H1 (cell line): ENCODE measurements at regions not wholly inside any gene's neighbourhood (a gene's known extent, or its start where the extent isn't known, plus 50 kb on each side); places are given as distances from the start of the nearest gene placed in this dataset.

Experiments used
- EP300 ChIP-seq, 2 experiments: IDR thresholded peaks; 1 replicate in 1 of 2; 2 replicates in 1 of 2; pipeline ENCODE4 v1.6.1; 2011 to 2012; ENCODE audit warnings: low read depth in 2 of 2, low read length in 2 of 2, mild to moderate bottlenecking in 2 of 2, borderline replicate concordance in 1 of 2, inconsistent platforms in 1 of 2, moderate library complexity in 1 of 2
- MAFK ChIP-seq: IDR thresholded peaks from 2 replicates; pipeline ENCODE4 v1.6.1; 2012; ENCODE audit warnings: low read depth, mild to moderate bottlenecking, improper control_type of control experiment, low read length
- SIN3A ChIP-seq, 2 experiments: IDR thresholded peaks in 1 of 2; conservative IDR thresholded peaks in 1 of 2; 2 replicates each; pipeline ENCODE4 v1.6.1; 2011 to 2012; ENCODE audit warnings: low read length in 2 of 2, improper control_type of control experiment in 1 of 2, low read depth in 1 of 2, mild to moderate bottlenecking in 1 of 2
- TF ChIP-seq, protein P1 (sequence below): fragments of 300-600 bp; sonication (generic); IDR thresholded peaks from 2 replicates; pipeline ENCODE4 v1.7.1; 2012; ENCODE audit warnings: low read length, moderate library complexity, mild to moderate bottlenecking, inconsistent platforms; ENCODE audit not compliant: insufficient replicate concordance

DNA sequence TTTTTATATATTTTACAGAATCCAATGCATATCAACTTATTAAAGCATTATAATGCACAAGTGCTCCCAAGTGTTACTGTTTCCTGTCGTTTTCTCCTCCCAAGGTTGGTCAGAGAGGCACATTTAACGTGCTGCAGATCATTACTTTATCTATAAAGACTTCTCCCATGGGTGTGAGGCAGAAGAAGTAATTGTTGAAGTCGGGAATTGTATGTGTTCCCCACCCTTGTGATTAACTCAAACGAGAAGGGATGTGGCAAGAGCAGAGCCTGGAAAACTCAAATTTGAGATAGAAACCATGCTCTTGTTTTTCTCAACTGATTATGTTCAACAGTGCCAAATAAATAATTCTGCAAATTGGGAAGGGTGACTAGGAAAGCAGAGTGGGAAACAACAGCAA lies 412.5 kb upstream of the ADAMTS5 start (continued):
- TF ChIP-seq, protein P1, sequence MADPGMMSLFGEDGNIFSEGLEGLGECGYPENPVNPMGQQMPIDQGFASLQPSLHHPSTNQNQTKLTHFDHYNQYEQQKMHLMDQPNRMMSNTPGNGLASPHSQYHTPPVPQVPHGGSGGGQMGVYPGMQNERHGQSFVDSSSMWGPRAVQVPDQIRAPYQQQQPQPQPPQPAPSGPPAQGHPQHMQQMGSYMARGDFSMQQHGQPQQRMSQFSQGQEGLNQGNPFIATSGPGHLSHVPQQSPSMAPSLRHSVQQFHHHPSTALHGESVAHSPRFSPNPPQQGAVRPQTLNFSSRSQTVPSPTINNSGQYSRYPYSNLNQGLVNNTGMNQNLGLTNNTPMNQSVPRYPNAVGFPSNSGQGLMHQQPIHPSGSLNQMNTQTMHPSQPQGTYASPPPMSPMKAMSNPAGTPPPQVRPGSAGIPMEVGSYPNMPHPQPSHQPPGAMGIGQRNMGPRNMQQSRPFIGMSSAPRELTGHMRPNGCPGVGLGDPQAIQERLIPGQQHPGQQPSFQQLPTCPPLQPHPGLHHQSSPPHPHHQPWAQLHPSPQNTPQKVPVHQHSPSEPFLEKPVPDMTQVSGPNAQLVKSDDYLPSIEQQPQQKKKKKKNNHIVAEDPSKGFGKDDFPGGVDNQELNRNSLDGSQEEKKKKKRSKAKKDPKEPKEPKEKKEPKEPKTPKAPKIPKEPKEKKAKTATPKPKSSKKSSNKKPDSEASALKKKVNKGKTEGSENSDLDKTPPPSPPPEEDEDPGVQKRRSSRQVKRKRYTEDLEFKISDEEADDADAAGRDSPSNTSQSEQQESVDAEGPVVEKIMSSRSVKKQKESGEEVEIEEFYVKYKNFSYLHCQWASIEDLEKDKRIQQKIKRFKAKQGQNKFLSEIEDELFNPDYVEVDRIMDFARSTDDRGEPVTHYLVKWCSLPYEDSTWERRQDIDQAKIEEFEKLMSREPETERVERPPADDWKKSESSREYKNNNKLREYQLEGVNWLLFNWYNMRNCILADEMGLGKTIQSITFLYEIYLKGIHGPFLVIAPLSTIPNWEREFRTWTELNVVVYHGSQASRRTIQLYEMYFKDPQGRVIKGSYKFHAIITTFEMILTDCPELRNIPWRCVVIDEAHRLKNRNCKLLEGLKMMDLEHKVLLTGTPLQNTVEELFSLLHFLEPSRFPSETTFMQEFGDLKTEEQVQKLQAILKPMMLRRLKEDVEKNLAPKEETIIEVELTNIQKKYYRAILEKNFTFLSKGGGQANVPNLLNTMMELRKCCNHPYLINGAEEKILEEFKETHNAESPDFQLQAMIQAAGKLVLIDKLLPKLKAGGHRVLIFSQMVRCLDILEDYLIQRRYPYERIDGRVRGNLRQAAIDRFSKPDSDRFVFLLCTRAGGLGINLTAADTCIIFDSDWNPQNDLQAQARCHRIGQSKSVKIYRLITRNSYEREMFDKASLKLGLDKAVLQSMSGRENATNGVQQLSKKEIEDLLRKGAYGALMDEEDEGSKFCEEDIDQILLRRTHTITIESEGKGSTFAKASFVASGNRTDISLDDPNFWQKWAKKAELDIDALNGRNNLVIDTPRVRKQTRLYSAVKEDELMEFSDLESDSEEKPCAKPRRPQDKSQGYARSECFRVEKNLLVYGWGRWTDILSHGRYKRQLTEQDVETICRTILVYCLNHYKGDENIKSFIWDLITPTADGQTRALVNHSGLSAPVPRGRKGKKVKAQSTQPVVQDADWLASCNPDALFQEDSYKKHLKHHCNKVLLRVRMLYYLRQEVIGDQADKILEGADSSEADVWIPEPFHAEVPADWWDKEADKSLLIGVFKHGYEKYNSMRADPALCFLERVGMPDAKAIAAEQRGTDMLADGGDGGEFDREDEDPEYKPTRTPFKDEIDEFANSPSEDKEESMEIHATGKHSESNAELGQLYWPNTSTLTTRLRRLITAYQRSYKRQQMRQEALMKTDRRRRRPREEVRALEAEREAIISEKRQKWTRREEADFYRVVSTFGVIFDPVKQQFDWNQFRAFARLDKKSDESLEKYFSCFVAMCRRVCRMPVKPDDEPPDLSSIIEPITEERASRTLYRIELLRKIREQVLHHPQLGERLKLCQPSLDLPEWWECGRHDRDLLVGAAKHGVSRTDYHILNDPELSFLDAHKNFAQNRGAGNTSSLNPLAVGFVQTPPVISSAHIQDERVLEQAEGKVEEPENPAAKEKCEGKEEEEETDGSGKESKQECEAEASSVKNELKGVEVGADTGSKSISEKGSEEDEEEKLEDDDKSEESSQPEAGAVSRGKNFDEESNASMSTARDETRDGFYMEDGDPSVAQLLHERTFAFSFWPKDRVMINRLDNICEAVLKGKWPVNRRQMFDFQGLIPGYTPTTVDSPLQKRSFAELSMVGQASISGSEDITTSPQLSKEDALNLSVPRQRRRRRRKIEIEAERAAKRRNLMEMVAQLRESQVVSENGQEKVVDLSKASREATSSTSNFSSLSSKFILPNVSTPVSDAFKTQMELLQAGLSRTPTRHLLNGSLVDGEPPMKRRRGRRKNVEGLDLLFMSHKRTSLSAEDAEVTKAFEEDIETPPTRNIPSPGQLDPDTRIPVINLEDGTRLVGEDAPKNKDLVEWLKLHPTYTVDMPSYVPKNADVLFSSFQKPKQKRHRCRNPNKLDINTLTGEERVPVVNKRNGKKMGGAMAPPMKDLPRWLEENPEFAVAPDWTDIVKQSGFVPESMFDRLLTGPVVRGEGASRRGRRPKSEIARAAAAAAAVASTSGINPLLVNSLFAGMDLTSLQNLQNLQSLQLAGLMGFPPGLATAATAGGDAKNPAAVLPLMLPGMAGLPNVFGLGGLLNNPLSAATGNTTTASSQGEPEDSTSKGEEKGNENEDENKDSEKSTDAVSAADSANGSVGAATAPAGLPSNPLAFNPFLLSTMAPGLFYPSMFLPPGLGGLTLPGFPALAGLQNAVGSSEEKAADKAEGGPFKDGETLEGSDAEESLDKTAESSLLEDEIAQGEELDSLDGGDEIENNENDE = no peak
- TF ChIP-seq MAFK = no peak
- no peak for TF ChIP-seq SIN3A (conservative IDR thresholded peaks at IDR 0.05 in 1 of 2, IDR thresholded peaks at IDR 0.05 in 1 of 2; ENCODE audit: low read depth in 1 of 2, low read length in 2 of 2)
- no peak for TF ChIP-seq EP300 (IDR thresholded peaks at IDR 0.05; ENCODE audit: borderline replicate concordance in 1 of 2, low read depth in 2 of 2, low read length in 2 of 2)
